Common myeloid progenitor, CD34-positive (primary cell): ENCODE measurements at regions not wholly inside any gene's neighbourhood (a gene's known extent, or its start where the extent isn't known, plus 50 kb on each side); places are given as distances from the start of the nearest gene placed in this dataset.

Source experiments
- CTCF ChIA-PET: fragments of 350-600 bp; sonication (Branson Sonifier 250); formaldehyde crosslinking; loops from one replicate; lab custom pipeline; 2021; ENCODE audit warnings: antibody characterized with exemption; lab: Charles Lee
- POLR2A ChIA-PET: fragments of 350-600 bp; sonication (Branson Sonifier 250); formaldehyde crosslinking; loops from one replicate; lab custom pipeline; 2021; ENCODE audit warnings: antibody characterized with exemption; lab: Charles Lee
- DNase-seq, 3 donors: peaks; one replicate each; pipeline versions ENCODE4 v3.0.0 to v3.0.0-alpha.2; 2013
- H3K27ac ChIP-seq, 2 experiments: 1 replicate in 1 of 2; 2 replicates in 1 of 2; pipeline ENCODE4 v1.7.0; 2013; ENCODE audit warnings: inconsistent platforms in 2 of 2, low read length in 2 of 2, mild to moderate bottlenecking in 2 of 2, low read depth in 1 of 2, moderate library complexity in 1 of 2; ENCODE audit not compliant: severe bottlenecking in 2 of 2, insufficient read depth in 1 of 2, poor library complexity in 1 of 2
- H3K27me3 ChIP-seq, 5 experiments: replicated peaks in 2 of 5; 1 replicate in 3 of 5; 2 replicates in 2 of 5; pipeline versions ENCODE4 v1.6.1 to v1.7.0; 2013; ENCODE audit warnings: low read length in 4 of 5, mild to moderate bottlenecking in 2 of 5, moderate library complexity in 2 of 5, inconsistent platforms in 1 of 5; ENCODE audit not compliant: insufficient read depth in 5 of 5, control insufficient read depth in 4 of 5
- H3K36me3 ChIP-seq, 4 experiments: 1 replicate in 2 of 4; 2 replicates in 2 of 4; pipeline versions ENCODE4 v1.6.1 to v1.7.0; 2013; ENCODE audit warnings: low read length in 3 of 4, control low read depth in 1 of 4, mild to moderate bottlenecking in 1 of 4; ENCODE audit not compliant: control insufficient read depth in 4 of 4, insufficient read depth in 4 of 4
- H3K4me1 ChIP-seq, 4 experiments: 1 replicate in 3 of 4; 2 replicates in 1 of 4; pipeline versions ENCODE4 v1.6.1 to v1.7.1; 2013; ENCODE audit warnings: low read length in 3 of 4, mild to moderate bottlenecking in 3 of 4, control low read depth in 1 of 4, inconsistent platforms in 1 of 4, moderate library complexity in 1 of 4; ENCODE audit not compliant: control insufficient read depth in 4 of 4, insufficient read depth in 4 of 4; ENCODE audit errors: control extremely low read depth in 1 of 4
- H3K4me3 ChIP-seq, 7 experiments: 1 replicate in 4 of 7; 2 replicates in 3 of 7; pipeline versions ENCODE4 v1.5.1 to v1.7.0; 2013; ENCODE audit warnings: mild to moderate bottlenecking in 7 of 7, low read length in 6 of 7, moderate library complexity in 6 of 7, inconsistent platforms in 2 of 7, low read depth in 2 of 7, control low read depth in 1 of 7; ENCODE audit not compliant: insufficient read depth in 4 of 7, control insufficient read depth in 1 of 7; ENCODE audit errors: extremely low read depth in 1 of 7
- H3K9me3 ChIP-seq, 5 experiments: 1 replicate in 4 of 5; 2 replicates in 1 of 5; pipeline versions ENCODE4 v1.6.1 to v1.7.1; 2013; ENCODE audit warnings: low read length in 4 of 5, mild to moderate bottlenecking in 2 of 5, inconsistent platforms in 1 of 5, low read depth in 1 of 5, moderate library complexity in 1 of 5; ENCODE audit not compliant: control insufficient read depth in 4 of 5, insufficient read depth in 2 of 5; ENCODE audit errors: control extremely low read depth in 1 of 5
- WGBS: methylation state at CpG from one replicate; pipeline ENCODE4 v1.1.5; 2013; ENCODE audit not compliant: insufficient coverage; 5-methylcytosine and 5-hydroxymethylcytosine counted together

DNA sequence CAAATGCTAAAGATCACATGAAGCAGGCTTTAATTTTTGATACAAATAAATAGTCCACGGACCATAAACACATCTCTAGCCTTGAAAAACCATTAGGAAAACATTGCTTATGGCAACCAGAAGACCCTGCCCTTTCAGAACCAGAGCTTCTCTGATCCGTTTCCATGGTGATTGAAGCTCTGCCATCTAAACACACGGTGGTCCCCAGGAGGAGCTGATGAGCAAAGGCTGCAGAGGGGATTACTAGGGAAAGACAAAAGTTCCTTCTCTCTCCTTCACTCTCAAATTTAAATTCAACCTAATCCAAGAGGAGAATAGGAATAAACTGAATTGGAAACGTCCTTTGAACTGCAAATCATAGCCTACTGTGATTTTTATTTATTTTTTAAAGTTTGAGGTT, 122.0 kb upstream of the ATP10A start:
- no CpG with 5 or more reads among the region's 4 CpGs for WGBS
- H3K36me3 ChIP-seq: no peaks in the 10 kb centered on the region
- no peak overlapping the region for H3K4me3 ChIP-seq
- POLR2A ChIA-PET: no interaction called here
- DNase-seq: no peak
- H3K27me3 ChIP-seq: no peaks in the 10 kb centered on the region
- no peaks in the 10 kb centered on the region for H3K4me1 ChIP-seq
- H3K27ac ChIP-seq: no peak overlapping the region
- H3K9me3 ChIP-seq: no peaks in the 10 kb centered on the region
- CTCF ChIA-PET: no interaction called here

DNA sequence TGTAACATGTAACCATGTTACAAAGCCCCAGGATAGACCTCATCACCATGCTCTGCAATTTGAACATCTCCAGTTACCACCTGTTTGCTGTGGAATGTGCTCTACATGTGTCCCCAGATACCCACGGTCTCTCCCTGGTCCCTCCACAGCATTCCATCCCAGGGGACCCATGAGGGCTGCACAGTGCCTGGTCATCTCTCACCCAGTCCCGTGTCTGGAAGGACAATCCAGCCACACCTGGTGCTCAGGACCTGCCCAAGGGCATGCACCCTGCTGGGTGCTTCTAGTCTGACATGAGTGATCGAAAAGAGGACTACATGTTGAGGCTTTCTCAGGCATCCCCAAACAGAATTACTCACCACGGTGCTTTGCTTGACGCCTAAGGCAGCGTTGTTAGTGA, 119.6 kb upstream of the ATP10A start:
- Histone ChIP-seq H3K27me3 (no peaks in the 10 kb centered on the region), H3K36me3 (no peaks in the 10 kb centered on the region), H3K4me1 (no peaks in the 10 kb centered on the region), H3K4me3 (no peak overlapping the region), H3K9me3 (peaks cover 0 to 2% (median 0%) of the 10 kb centered on the region in 5 experiments), H3K27ac (no peak overlapping the region)
- ChIA-PET CTCF (no interaction called here), POLR2A (no interaction called here)
- WGBS: 76% methylated on average over 6 of the region's 6 CpGs
- no peak for DNase-seq

DNA sequence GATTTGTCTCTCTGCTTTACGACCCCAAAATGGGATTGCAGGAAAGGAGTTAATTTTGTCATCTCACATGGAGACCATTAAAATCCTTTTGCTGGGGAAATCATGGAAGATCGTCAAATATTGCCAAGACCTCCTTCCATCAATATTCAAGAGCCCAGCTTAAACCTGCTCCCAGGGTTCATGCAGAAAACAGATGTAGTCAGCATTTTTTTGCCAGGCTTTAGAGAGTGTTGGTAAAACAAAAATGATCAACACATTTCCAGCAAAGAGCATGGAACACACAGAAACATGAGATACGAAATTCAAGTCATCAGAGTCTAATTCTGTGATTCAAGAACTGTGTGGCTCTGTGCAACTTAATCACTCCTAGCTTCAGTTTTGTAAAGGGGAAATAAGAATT, 118.0 kb upstream of the ATP10A start:
- POLR2A ChIA-PET: no interaction called here
- Histone ChIP-seq H3K27ac (no peak overlapping the region), H3K36me3 (no peaks in the 10 kb centered on the region), H3K9me3 (peaks cover 0 to 2% (median 0%) of the 10 kb centered on the region in 5 experiments), H3K4me1 (no peaks in the 10 kb centered on the region), H3K27me3 (no peaks in the 10 kb centered on the region), H3K4me3 (no peak overlapping the region)
- 80% methylated on average over 2 of the region's 3 CpGs for WGBS
- CTCF ChIA-PET: no interaction called here
- DNase-seq: no peak

DNA sequence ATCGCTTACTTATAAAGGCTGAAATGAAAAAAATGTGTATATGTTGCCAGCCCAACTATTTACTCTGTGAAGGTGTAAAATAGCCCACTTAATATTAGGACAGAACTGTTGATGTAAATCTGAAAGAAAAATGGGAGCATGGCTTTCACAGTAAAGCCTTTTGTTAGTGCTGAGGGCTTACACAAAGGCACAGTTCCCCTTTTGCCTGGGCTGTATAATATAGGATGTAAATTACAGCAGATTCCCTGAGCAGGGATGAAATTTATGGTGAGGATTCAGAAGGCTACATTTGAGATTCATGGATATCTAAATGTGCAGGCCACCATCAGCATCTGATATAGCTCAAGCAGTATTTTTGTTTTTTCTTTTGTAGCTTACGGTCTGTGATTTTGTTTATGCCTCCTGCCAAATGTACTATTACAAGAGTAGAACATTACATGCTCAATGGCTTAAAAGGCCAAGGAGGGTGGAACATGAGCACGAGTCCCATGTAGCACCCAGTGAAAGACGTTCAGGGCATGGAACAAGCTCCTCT, 109.1 kb upstream of the ATP10A start:
- no peaks in the 10 kb centered on the region for H3K36me3 ChIP-seq
- CTCF ChIA-PET: no interaction called here
- WGBS: 92% methylated on average over 2 of the region's 4 CpGs
- no peak overlapping the region for H3K27ac ChIP-seq
- H3K27me3 ChIP-seq: no peaks in the 10 kb centered on the region
- H3K4me3 ChIP-seq: no peak overlapping the region
- DNase-seq: no peak
- POLR2A ChIA-PET: no interaction called here
- H3K9me3 ChIP-seq: no peaks in the 10 kb centered on the region
- H3K4me1 ChIP-seq: peaks cover 0 to 5% (median 1%) of the 10 kb centered on the region in 4 experiments

DNA sequence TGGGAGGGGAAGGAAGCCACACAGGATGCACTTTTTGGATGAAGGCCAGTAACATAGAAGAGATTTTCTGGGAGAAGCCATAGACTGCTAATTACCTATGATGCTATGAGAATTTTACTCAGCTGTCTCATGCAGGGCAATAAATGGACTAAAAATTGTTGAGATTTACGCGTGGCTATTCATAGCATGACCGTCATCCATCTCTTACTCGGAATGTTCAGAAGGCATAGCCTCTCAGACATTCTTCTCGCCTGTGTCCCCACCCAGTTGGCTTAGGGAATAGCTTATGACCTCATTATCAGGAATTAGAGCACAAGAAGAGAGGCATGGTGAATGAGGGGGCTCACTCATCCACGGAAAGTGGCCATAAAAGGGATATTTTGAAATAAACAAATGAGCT, 107.9 kb upstream of the ATP10A start:
- POLR2A ChIA-PET: no interaction called here

DNA sequence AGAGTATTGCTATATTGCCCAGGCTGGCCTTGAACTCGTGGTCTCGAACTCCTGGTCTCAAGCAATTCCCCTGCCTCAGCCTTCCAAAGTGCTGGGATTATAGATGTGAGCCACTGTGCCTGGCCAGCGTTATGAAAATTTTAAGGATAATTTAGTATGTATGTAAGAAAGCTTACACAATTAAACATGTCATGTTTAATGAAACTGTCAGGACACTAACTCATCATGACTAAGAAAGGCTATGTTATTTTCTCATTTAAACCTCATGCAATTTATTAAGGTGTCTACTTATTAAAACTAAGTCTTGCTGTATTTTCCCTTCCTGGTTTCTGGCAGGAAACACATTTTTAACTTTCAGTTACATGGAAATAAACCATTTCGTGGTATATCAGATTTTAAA, 106.8 kb upstream of the ATP10A start:
- DNase-seq: no peak
- Histone ChIP-seq H3K9me3 (no peaks in the 10 kb centered on the region), H3K36me3 (no peaks in the 10 kb centered on the region), H3K27me3 (no peaks in the 10 kb centered on the region), H3K4me3 (no peak overlapping the region), H3K4me1 (peaks cover 0 to 5% (median 1%) of the 10 kb centered on the region in 4 experiments), H3K27ac (no peak overlapping the region)
- ChIA-PET POLR2A (no interaction called here), CTCF (interaction anchor here (0.6 kb wide), 1 partner anchor 8 kb away, joined by 3 read pairs; no protein-coding TSS in a partner anchor)
- WGBS: no CpG with 5 or more reads among the region's 4 CpGs

More for the DNA sequence above, 107.9 kb upstream of the ATP10A start:
- peaks cover 0 to 5% (median 1%) of the 10 kb centered on the region in 4 experiments for H3K4me1 ChIP-seq
- DNase-seq: no peak
- no peaks in the 10 kb centered on the region for H3K27me3 ChIP-seq
- H3K4me3 ChIP-seq: no peak overlapping the region
- CTCF ChIA-PET: no interaction called here
- H3K36me3 ChIP-seq: no peaks in the 10 kb centered on the region
- 72% methylated on average over 5 of the region's 6 CpGs for WGBS
- H3K9me3 ChIP-seq: no peaks in the 10 kb centered on the region
- no peak overlapping the region for H3K27ac ChIP-seq

DNA sequence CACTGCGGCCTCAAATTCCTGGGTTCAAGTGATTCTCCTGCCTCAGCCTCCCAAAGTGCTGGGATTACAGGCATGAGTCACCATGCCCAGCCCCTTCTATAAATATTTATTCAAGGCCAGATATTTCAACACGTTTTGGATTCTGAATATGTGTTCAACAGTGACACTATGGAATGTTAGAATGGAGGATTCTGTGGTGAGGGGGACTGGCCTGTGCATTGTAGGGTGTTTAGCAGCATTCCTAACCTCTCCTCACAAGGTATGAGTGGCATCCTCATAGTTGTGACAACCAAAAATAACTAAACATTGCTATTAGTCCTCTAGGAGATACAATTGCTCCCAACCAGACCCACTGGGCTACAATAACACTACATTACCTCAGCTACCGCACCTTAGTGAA, 104.0 kb upstream of the ATP10A start:
- DNase-seq: no peak
- H3K36me3 ChIP-seq: no peaks in the 10 kb centered on the region
- H3K4me3 ChIP-seq: no peak overlapping the region
- no peaks in the 10 kb centered on the region for H3K27me3 ChIP-seq
- H3K4me1 ChIP-seq: peaks cover 0 to 5% (median 1%) of the 10 kb centered on the region in 4 experiments
- POLR2A ChIA-PET: no interaction called here
- no CpG with 5 or more reads among the region's 3 CpGs for WGBS
- no peaks in the 10 kb centered on the region for H3K9me3 ChIP-seq
- no peak overlapping the region for H3K27ac ChIP-seq
- CTCF ChIA-PET: no interaction called here
